ENCODE measurements at regions not wholly inside any gene's neighbourhood (a gene's known extent, or its start where the extent isn't known, plus 50 kb on each side); places are given as distances from the start of the nearest gene placed in this dataset.

GRCh38 chr2:180360283-180360618, 353.2 kb upstream of the CWC22 start:
- TF ChIP-seq REST (IDR thresholded peaks at IDR 0.05; ENCODE audit: borderline replicate concordance) (no peak), MXI1 (conservative IDR thresholded peaks at IDR 0.05; ENCODE audit: poor library complexity, severe bottlenecking) (no peak), TAF1 (IDR thresholded peaks at IDR 0.05; ENCODE audit: low read depth) (no peak), SMC3 (conservative IDR thresholded peaks at IDR 0.05; ENCODE audit: poor library complexity) (no peak), EZH2 (IDR thresholded peaks at IDR 0.05; ENCODE audit: borderline replicate concordance, insufficient read depth, low read length, poor library complexity, severe bottlenecking) (no peak), RAD21 (conservative IDR thresholded peaks at IDR 0.05) (no peak), EP300 (conservative IDR thresholded peaks at IDR 0.05; ENCODE audit: poor library complexity, severe bottlenecking) (no peak), CTCF (IDR thresholded peaks at IDR 0.05; ENCODE audit: poor library complexity, severe bottlenecking) (no peak), POLR2AphosphoS5 (IDR thresholded peaks at IDR 0.05) (no peak)
- Histone ChIP-seq H3K4me3 (ENCODE audit: low read length) (no peak overlapping the region), H2AFZ (ENCODE audit: low read depth, low read length) (no peak overlapping the region), H3K79me2 (replicated peaks; ENCODE audit: insufficient read depth, low read length) (no peaks in the 10 kb centered on the region), H3K9me2 (ENCODE audit: insufficient read depth, low read length) (no peaks in the 10 kb centered on the region), H3K4me2 (ENCODE audit: low read length) (no peak overlapping the region), H3K27ac (ENCODE audit: low read length) (no peak overlapping the region), H3K9me3 (ENCODE audit: low read length) (no peaks in the 10 kb centered on the region), H3K36me3 (ENCODE audit: insufficient read depth, low read length) (no peaks in the 10 kb centered on the region), H3F3A (ENCODE audit: insufficient read depth, low read length, poor library complexity, severe bottlenecking) (no peaks in the 10 kb centered on the region), H3K9ac (ENCODE audit: low read length) (no peak overlapping the region), H4K20me1 (ENCODE audit: insufficient read depth) (no peaks in the 10 kb centered on the region), H3K27me3 (ENCODE audit: insufficient read depth, low read depth, low read length) (no peaks in the 10 kb centered on the region)

- Histone ChIP-seq H3K9me2 (ENCODE audit: insufficient read depth, low read length) (no peaks in the 10 kb centered on the region), H3K36me3 (ENCODE audit: insufficient read depth, low read length) (no peaks in the 10 kb centered on the region), H3F3A (ENCODE audit: insufficient read depth, low read length, poor library complexity, severe bottlenecking) (no peaks in the 10 kb centered on the region), H3K4me2 (ENCODE audit: low read length) (no peak overlapping the region), H3K27me3 (ENCODE audit: insufficient read depth, low read depth, low read length) (no peaks in the 10 kb centered on the region), H2AFZ (ENCODE audit: low read depth, low read length) (no peak overlapping the region), H3K9ac (ENCODE audit: low read length) (no peak overlapping the region), H4K20me1 (ENCODE audit: insufficient read depth) (no peaks in the 10 kb centered on the region), H3K79me2 (replicated peaks; ENCODE audit: insufficient read depth, low read length) (no peaks in the 10 kb centered on the region), H3K27ac (ENCODE audit: low read length) (no peak overlapping the region), H3K4me3 (ENCODE audit: low read length) (no peak overlapping the region), H3K9me3 (ENCODE audit: low read length) (no peaks in the 10 kb centered on the region)
- no peak for TF ChIP-seq POLR2AphosphoS5 (IDR thresholded peaks at IDR 0.05)
- TF ChIP-seq EP300 (conservative IDR thresholded peaks at IDR 0.05; ENCODE audit: poor library complexity, severe bottlenecking), result no peak
- TF ChIP-seq RAD21 (conservative IDR thresholded peaks at IDR 0.05), result no peak
- no peak for TF ChIP-seq CTCF (IDR thresholded peaks at IDR 0.05; ENCODE audit: poor library complexity, severe bottlenecking)
- TF ChIP-seq REST (IDR thresholded peaks at IDR 0.05; ENCODE audit: borderline replicate concordance), result no peak
- TF ChIP-seq SMC3 (conservative IDR thresholded peaks at IDR 0.05; ENCODE audit: poor library complexity), result no peak
- no peak for TF ChIP-seq EZH2 (IDR thresholded peaks at IDR 0.05; ENCODE audit: borderline replicate concordance, insufficient read depth, low read length, poor library complexity, severe bottlenecking)
- no peak for TF ChIP-seq TAF1 (IDR thresholded peaks at IDR 0.05; ENCODE audit: low read depth)
Observed at GRCh38 chr2:180359522-180360282, 352.6 kb upstream of the CWC22 start.

Data from neural cell (in vitro differentiated cells).